GM23338 (cell line): ENCODE measurements at regions not wholly inside any gene's neighbourhood (a gene's known extent, or its start where the extent isn't known, plus 50 kb on each side); places are given as distances from the start of the nearest gene placed in this dataset.

Source experiments
- ATAC-seq: fragments of 200-7000 bp; cut with Tn5 transposase; 3 replicates; pipeline ENCODE4 v1.9.1; 2020
- DNase-seq: peaks from one replicate; pipeline ENCODE4 v3.0.0-alpha.2; 2015; ENCODE audit warnings: low spot score
- H2AFZ ChIP-seq: fragments of 200-600 bp; sonication (generic); 2 replicates; pipeline ENCODE4 v1.8.0; 2016; ENCODE audit warnings: antibody characterized with exemption, mild to moderate bottlenecking, moderate library complexity
- H3F3A ChIP-seq: fragments of 200-600 bp; sonication (generic); replicated peaks from 2 replicates; pipeline ENCODE4 v1.8.0; 2017; ENCODE audit warnings: antibody characterized with exemption, mixed run types, low read depth
- H3K27ac ChIP-seq: fragments of 200-600 bp; sonication (generic); 2 replicates; pipeline ENCODE4 v1.6.1; 2016; ENCODE audit warnings: low read depth
- H3K27me3 ChIP-seq: fragments of 200-600 bp; sonication (generic); 2 replicates; pipeline ENCODE4 v1.8.0; 2016; ENCODE audit warnings: mild to moderate bottlenecking, mixed run types, moderate library complexity; ENCODE audit not compliant: insufficient read depth
- H3K36me3 ChIP-seq: fragments of 200-600 bp; sonication (generic); 2 replicates; pipeline ENCODE4 v1.8.0; 2016; ENCODE audit warnings: mild to moderate bottlenecking; ENCODE audit not compliant: insufficient read depth
- H3K4me1 ChIP-seq: fragments of 200-600 bp; sonication (generic); 2 replicates; pipeline ENCODE4 v1.8.0; 2016; ENCODE audit warnings: mild to moderate bottlenecking, moderate library complexity; ENCODE audit not compliant: insufficient read depth
- H3K4me2 ChIP-seq: fragments of 200-600 bp; sonication (generic); 2 replicates; pipeline ENCODE4 v1.7.1; 2017; ENCODE audit warnings: mixed run types
- H3K4me3 ChIP-seq: fragments of 200-600 bp; sonication (generic); 2 replicates; pipeline ENCODE4 v1.6.1; 2016; ENCODE audit warnings: mixed run types
- H3K79me2 ChIP-seq: fragments of 200-600 bp; sonication (generic); replicated peaks from 2 replicates; pipeline ENCODE4 v1.8.0; 2017; ENCODE audit warnings: mild to moderate bottlenecking; ENCODE audit not compliant: insufficient read depth
- H3K9me2 ChIP-seq: fragments of 200-600 bp; sonication (generic); 2 replicates; pipeline ENCODE4 v1.8.0; 2017; ENCODE audit not compliant: insufficient read depth
- H4K20me1 ChIP-seq: fragments of 200-600 bp; sonication (generic); replicated peaks from 2 replicates; pipeline ENCODE4 v1.8.0; 2017; ENCODE audit warnings: mild to moderate bottlenecking; ENCODE audit not compliant: insufficient read depth
- H3K27ac Mint-ChIP-seq: 2 replicates; pipeline ENCODE4 v1.8.0; 2020; ENCODE audit warnings: inconsistent platforms, mild to moderate bottlenecking, moderate library complexity, mixed read lengths
- H3K27me3 Mint-ChIP-seq: 3 replicates; pipeline ENCODE4 v1.8.0; 2022; ENCODE audit warnings: low read depth, mild to moderate bottlenecking, moderate library complexity, mixed read lengths, inconsistent platforms; ENCODE audit not compliant: insufficient read depth, poor library complexity
- H3K36me3 Mint-ChIP-seq: 3 replicates; pipeline ENCODE4 v1.8.0; 2021; ENCODE audit warnings: low read depth, mild to moderate bottlenecking, inconsistent platforms, moderate library complexity, mixed read lengths
- H3K4me1 Mint-ChIP-seq: 3 replicates; pipeline ENCODE4 v1.8.0; 2020; ENCODE audit warnings: mild to moderate bottlenecking, inconsistent platforms, mixed read lengths
- H3K4me3 Mint-ChIP-seq: 3 replicates; pipeline ENCODE4 v1.8.0; 2021; ENCODE audit warnings: moderate library complexity, mild to moderate bottlenecking, inconsistent platforms, mixed read lengths
- H3K9me3 Mint-ChIP-seq: 3 replicates; pipeline ENCODE4 v1.8.0; 2020; ENCODE audit warnings: moderate library complexity, mild to moderate bottlenecking, inconsistent platforms, mixed read lengths
- CTCF ChIP-seq, 2 experiments: fragments of 200-600 bp in 1 of 2; sonication (generic) in 1 of 2; conservative IDR thresholded peaks; 2 replicates each; pipeline versions ENCODE4 v1.5.1 to v1.6.1; 2016 to 2017; ENCODE audit warnings: antibody characterized with exemption in 2 of 2, low read depth in 2 of 2, mild to moderate bottlenecking in 2 of 2, moderate library complexity in 1 of 2
- POLR2AphosphoS5 ChIP-seq: IDR thresholded peaks from 2 replicates; pipeline ENCODE4 v1.6.1; 2016; ENCODE audit warnings: antibody characterized with exemption, low read depth
- REST ChIP-seq: IDR thresholded peaks from one replicate; pipeline ENCODE4 v1.6.1; 2018; ENCODE audit warnings: antibody characterized with exemption; ENCODE audit not compliant: unreplicated experiment
- ZNF114 ChIP-seq: fragments of 250-450 bp; sonication (Bioruptor Pico); IDR thresholded peaks from 2 replicates; pipeline ENCODE4 v1.5.0; 2020; ENCODE audit warnings: mild to moderate bottlenecking, moderate library complexity
- TF ChIP-seq, protein P1 (sequence below): fragments of 250-450 bp; sonication (Bioruptor Pico); IDR thresholded peaks from 2 replicates; pipeline ENCODE4 v1.5.0; 2020; ENCODE audit warnings: mild to moderate bottlenecking, moderate library complexity

GRCh38 chr7:24054236-24054635, 229.8 kb upstream of the NPY start (continued):
- TF ChIP-seq, protein P1, sequence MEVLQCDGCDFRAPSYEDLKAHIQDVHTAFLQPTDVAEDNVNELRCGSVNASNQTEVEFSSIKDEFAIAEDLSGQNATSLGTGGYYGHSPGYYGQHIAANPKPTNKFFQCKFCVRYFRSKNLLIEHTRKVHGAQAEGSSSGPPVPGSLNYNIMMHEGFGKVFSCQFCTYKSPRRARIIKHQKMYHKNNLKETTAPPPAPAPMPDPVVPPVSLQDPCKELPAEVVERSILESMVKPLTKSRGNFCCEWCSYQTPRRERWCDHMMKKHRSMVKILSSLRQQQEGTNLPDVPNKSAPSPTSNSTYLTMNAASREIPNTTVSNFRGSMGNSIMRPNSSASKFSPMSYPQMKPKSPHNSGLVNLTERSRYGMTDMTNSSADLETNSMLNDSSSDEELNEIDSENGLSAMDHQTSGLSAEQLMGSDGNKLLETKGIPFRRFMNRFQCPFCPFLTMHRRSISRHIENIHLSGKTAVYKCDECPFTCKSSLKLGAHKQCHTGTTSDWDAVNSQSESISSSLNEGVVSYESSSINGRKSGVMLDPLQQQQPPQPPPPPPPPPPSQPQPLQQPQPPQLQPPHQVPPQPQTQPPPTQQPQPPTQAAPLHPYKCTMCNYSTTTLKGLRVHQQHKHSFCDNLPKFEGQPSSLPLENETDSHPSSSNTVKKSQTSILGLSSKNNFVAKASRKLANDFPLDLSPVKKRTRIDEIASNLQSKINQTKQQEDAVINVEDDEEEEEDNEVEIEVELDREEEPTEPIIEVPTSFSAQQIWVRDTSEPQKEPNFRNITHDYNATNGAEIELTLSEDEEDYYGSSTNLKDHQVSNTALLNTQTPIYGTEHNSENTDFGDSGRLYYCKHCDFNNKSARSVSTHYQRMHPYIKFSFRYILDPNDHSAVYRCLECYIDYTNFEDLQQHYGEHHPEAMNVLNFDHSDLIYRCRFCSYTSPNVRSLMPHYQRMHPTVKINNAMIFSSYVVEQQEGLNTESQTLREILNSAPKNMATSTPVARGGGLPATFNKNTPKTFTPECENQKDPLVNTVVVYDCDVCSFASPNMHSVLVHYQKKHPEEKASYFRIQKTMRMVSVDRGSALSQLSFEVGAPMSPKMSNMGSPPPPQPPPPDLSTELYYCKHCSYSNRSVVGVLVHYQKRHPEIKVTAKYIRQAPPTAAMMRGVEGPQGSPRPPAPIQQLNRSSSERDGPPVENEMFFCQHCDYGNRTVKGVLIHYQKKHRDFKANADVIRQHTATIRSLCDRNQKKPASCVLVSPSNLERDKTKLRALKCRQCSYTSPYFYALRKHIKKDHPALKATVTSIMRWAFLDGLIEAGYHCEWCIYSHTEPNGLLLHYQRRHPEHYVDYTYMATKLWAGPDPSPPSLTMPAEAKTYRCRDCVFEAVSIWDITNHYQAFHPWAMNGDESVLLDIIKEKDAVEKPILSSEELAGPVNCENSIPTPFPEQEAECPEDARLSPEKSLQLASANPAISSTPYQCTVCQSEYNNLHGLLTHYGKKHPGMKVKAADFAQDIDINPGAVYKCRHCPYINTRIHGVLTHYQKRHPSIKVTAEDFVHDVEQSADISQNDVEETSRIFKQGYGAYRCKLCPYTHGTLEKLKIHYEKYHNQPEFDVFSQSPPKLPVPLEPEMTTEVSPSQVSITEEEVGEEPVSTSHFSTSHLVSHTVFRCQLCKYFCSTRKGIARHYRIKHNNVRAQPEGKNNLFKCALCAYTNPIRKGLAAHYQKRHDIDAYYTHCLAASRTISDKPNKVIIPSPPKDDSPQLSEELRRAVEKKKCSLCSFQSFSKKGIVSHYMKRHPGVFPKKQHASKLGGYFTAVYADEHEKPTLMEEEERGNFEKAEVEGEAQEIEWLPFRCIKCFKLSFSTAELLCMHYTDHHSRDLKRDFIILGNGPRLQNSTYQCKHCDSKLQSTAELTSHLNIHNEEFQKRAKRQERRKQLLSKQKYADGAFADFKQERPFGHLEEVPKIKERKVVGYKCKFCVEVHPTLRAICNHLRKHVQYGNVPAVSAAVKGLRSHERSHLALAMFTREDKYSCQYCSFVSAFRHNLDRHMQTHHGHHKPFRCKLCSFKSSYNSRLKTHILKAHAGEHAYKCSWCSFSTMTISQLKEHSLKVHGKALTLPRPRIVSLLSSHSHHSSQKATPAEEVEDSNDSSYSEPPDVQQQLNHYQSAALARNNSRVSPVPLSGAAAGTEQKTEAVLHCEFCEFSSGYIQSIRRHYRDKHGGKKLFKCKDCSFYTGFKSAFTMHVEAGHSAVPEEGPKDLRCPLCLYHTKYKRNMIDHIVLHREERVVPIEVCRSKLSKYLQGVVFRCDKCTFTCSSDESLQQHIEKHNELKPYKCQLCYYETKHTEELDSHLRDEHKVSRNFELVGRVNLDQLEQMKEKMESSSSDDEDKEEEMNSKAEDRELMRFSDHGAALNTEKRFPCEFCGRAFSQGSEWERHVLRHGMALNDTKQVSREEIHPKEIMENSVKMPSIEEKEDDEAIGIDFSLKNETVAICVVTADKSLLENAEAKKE (CRISPR knock-in tag): no peak
- no peak for TF ChIP-seq POLR2AphosphoS5
- no peak for TF ChIP-seq REST

DNA sequence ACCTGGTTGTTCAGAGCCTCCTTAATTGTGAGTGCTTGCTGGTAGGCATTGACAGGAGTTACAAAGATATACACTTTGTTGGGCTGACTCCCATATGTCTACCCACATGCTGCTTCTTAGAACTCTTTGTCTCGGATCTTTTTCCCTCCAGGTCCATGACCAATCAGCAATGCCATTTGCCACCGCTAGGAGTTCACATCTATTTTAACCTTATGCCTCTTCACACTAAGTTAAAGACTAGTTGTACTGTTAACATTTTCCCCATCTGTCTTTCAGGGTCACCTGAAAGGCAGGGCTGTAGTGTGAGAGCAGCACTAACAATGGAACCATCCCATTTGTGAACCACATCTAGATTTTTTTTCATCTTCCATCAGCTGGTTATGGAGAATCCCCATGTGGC, 226.7 kb upstream of the NPY start:
- Histone ChIP-seq H3F3A (no peaks in the 10 kb centered on the region), H3K79me2 (no peaks in the 10 kb centered on the region), H3K27me3 (no peaks in the 10 kb centered on the region), H3K4me2 (no peak overlapping the region), H3K9me2 (peaks cover 17% of the 10 kb centered on the region; the same call in 1 of the 2 replicates), H3K4me3 (no peak overlapping the region), H2AFZ (no peak overlapping the region), H4K20me1 (no peaks in the 10 kb centered on the region), H3K4me1 (no peaks in the 10 kb centered on the region), H3K36me3 (no peaks in the 10 kb centered on the region), H3K27ac (no peak overlapping the region)
- H3K36me3 Mint-ChIP-seq: peaks cover 4% of the 10 kb centered on the region; the same call in 1 of the 3 replicates
- no peaks in the 10 kb centered on the region for H3K27me3 Mint-ChIP-seq
- H3K4me3 Mint-ChIP-seq: no peak overlapping the region
- TF ChIP-seq CTCF (conservative IDR thresholded peaks at IDR 0.05; ENCODE audit: low read depth in 2 of 2) (peak; percentile 25 to 44), ZNF114 (CRISPR knock-in tag) (no peak)
- peaks cover 7% of the 10 kb centered on the region; the same call in 1 of the 3 replicates for H3K9me3 Mint-ChIP-seq
- H3K27ac Mint-ChIP-seq: no peak overlapping the region
- ATAC-seq (no peak), DNase-seq (peak; percentile 14)
- peaks cover 19% of the 10 kb centered on the region for H3K4me1 Mint-ChIP-seq
